Ishikawa (cell line): ENCODE measurements at regions not wholly inside any gene's neighbourhood (a gene's known extent, or its start where the extent isn't known, plus 50 kb on each side); places are given as distances from the start of the nearest gene placed in this dataset.

ENCODE experiments used
- CEBPB ChIP-seq: IDR thresholded peaks from 2 replicates; pipeline ENCODE4 v1.6.1; 2012
- CREB1 ChIP-seq: IDR thresholded peaks from 2 replicates; pipeline ENCODE4 v1.6.1; 2012; ENCODE audit warnings: low read depth
- EGR1 ChIP-seq: IDR thresholded peaks from 2 replicates; pipeline ENCODE4 v1.6.1; 2012
- EP300 ChIP-seq: IDR thresholded peaks from 2 replicates; pipeline ENCODE4 v1.6.1; 2012; ENCODE audit warnings: borderline replicate concordance
- FOXM1 ChIP-seq: IDR thresholded peaks from 2 replicates; pipeline ENCODE4 v1.6.1; 2012; ENCODE audit warnings: low read depth, borderline replicate concordance
- NFIC ChIP-seq: IDR thresholded peaks from 2 replicates; pipeline ENCODE4 v1.6.1; 2012
- RAD21 ChIP-seq: IDR thresholded peaks from 2 replicates; pipeline ENCODE4 v1.6.1; 2012; ENCODE audit warnings: low read depth
- REST ChIP-seq: IDR thresholded peaks from 2 replicates; pipeline ENCODE4 v1.6.1; 2012; ENCODE audit warnings: low read depth, mild to moderate bottlenecking
- TAF1 ChIP-seq: IDR thresholded peaks from 2 replicates; pipeline ENCODE4 v1.6.1; 2012; ENCODE audit warnings: low read depth, mild to moderate bottlenecking
- TCF12 ChIP-seq: IDR thresholded peaks from 2 replicates; pipeline ENCODE4 v1.6.1; 2012; ENCODE audit warnings: low read depth
- TEAD4 ChIP-seq: IDR thresholded peaks from 2 replicates; pipeline ENCODE4 v1.6.1; 2012
- YY1 ChIP-seq: IDR thresholded peaks from 2 replicates; pipeline ENCODE4 v1.6.1; 2012; ENCODE audit warnings: low read depth
- ZBTB7A ChIP-seq: IDR thresholded peaks from 2 replicates; pipeline ENCODE4 v1.6.1; 2012; ENCODE audit warnings: low read depth
- TF ChIP-seq, protein P1 (sequence below): IDR thresholded peaks from 2 replicates; pipeline ENCODE4 v1.6.1; 2012
- TF ChIP-seq, protein P2 (sequence below): IDR thresholded peaks from 2 replicates; pipeline ENCODE4 v1.6.1; 2012

DNA sequence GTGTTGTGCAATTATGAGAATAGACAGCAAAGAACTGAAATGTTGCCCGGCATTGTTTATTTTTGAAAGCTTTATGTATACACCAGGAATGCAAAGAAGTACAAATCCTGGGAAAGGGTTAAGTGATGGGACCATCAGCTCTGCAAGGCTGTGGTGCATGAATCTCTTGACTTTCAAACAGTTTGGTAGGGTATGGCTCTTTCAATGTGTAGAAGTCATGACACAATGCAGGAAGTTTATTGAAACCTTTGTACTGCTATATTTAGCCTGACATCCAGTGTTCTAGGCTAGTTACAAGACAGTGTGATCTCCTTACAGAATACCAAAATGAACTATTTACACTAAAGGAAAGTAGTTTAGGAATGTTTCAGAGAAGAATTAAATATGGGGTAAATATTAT lies 206.8 kb upstream of the HAND2 start:
- TF ChIP-seq TCF12 (no peak), FOXM1 (no peak), EP300 (no peak), CEBPB (no peak), TEAD4 (no peak), RAD21 (no peak), TAF1 (no peak), YY1 (no peak), EGR1 (no peak)
- TF ChIP-seq, protein P1, sequence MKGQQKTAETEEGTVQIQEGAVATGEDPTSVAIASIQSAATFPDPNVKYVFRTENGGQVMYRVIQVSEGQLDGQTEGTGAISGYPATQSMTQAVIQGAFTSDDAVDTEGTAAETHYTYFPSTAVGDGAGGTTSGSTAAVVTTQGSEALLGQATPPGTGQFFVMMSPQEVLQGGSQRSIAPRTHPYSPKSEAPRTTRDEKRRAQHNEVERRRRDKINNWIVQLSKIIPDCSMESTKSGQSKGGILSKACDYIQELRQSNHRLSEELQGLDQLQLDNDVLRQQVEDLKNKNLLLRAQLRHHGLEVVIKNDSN, result no peak
- TF ChIP-seq, protein P2, sequence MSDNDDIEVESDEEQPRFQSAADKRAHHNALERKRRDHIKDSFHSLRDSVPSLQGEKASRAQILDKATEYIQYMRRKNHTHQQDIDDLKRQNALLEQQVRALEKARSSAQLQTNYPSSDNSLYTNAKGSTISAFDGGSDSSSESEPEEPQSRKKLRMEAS, result no peak

GRCh38 chr4:173735585-173735984 lies 205.6 kb upstream of the HAND2 start:
- TF ChIP-seq, protein P1, result no peak
- TF ChIP-seq TEAD4, result no peak
- no peak for TF ChIP-seq NFIC
- TF ChIP-seq CEBPB, result no peak
- TF ChIP-seq YY1, result no peak
- no peak for TF ChIP-seq RAD21
- TF ChIP-seq FOXM1, result no peak
- TF ChIP-seq TCF12, result no peak
- no peak for TF ChIP-seq TAF1
- TF ChIP-seq CREB1, result no peak
- TF ChIP-seq EP300, result no peak
- no peak for TF ChIP-seq ZBTB7A
- no peak for TF ChIP-seq REST
- no peak for TF ChIP-seq EGR1
- TF ChIP-seq, protein P2, result no peak

DNA sequence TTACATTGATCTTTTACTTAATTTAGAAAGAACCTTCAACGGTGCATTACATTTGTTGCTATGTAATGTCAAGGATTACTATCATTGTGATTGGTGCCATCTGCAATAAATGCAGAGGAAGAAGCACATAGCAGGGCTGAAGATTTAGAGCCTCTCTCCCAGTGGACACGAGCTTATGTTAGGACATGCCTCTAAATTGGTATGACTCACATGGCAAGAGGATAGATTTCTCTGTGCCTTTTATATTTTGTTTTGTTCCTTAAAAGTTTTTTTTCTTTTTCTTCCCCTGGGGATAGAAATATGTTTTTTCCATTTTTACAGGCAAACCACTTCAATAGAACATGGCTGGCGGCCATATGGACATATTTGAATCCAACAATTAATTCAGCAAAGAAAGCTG lies 205.0 kb upstream of the HAND2 start:
- TF ChIP-seq FOXM1 (no peak), REST (no peak), TAF1 (no peak), CREB1 (no peak), EGR1 (no peak), TCF12 (no peak), NFIC (no peak)
- TF ChIP-seq, protein P1, result no peak

GRCh38 chr4:173731257-173731656 lies 201.2 kb upstream of the HAND2 start:
- TF ChIP-seq RAD21 (no peak), ZBTB7A (no peak), EGR1 (no peak), NFIC (no peak), CREB1 (no peak), TCF12 (no peak), REST (no peak), TEAD4 (no peak), CEBPB (no peak), EP300 (no peak), FOXM1 (no peak), TAF1 (no peak), YY1 (no peak)
- TF ChIP-seq, protein P2, result no peak
- TF ChIP-seq, protein P1, result no peak
